RCC 7860 (cell line): ENCODE measurements at regions not wholly inside any gene's neighbourhood (a gene's known extent, or its start where the extent isn't known, plus 50 kb on each side); places are given as distances from the start of the nearest gene placed in this dataset.

Source experiments
- DNase-seq: peaks from one replicate; pipeline ENCODE4 v3.0.0-alpha.2; 2015; ENCODE audit warnings: low spot score
- FAIRE-seq: peaks from 2 replicates; lab custom pipeline; 2012; peaks lifted over from hg19 to GRCh38; lab: Jason Lieb, UNC

GRCh38 chr14:98593361-98593761, 678.6 kb downstream of the BCL11B start:
- FAIRE-seq (no peak), DNase-seq (no peak)

- no peak for FAIRE-seq
These were observed 677.8 kb downstream of the BCL11B start for GRCh38 chr14:98594156-98594555.

GRCh38 chr14:98598576-98598975, 673.4 kb downstream of the BCL11B start:
- FAIRE-seq, result no peak

More at GRCh38 chr14:98594156-98594555, 677.8 kb downstream of the BCL11B start:
- no peak for DNase-seq

GRCh38 chr14:98599082-98599481, 672.9 kb downstream of the BCL11B start:
- FAIRE-seq, result no peak
- DNase-seq, result no peak

More at GRCh38 chr14:98598576-98598975, 673.4 kb downstream of the BCL11B start:
- DNase-seq, result no peak

- DNase-seq (no peak), FAIRE-seq (no peak)
These were observed 669.0 kb downstream of the BCL11B start for GRCh38 chr14:98602983-98603382.

GRCh38 chr14:98605043-98605442, 667.0 kb downstream of the BCL11B start:
- DNase-seq (no peak), FAIRE-seq (no peak)

- DNase-seq (no peak), FAIRE-seq (no peak)
These were observed 665.9 kb downstream of the BCL11B start for GRCh38 chr14:98606041-98606640.

- DNase-seq, result no peak
- FAIRE-seq, result no peak
These were observed 665.2 kb downstream of the BCL11B start for GRCh38 chr14:98606816-98607215.

- FAIRE-seq (no peak), DNase-seq (no peak)
These were observed 664.6 kb downstream of the BCL11B start for GRCh38 chr14:98607341-98607910.

GRCh38 chr14:98608071-98609060, 663.6 kb downstream of the BCL11B start:
- FAIRE-seq, result no peak
- DNase-seq, result no peak

GRCh38 chr14:98612434-98613200, 659.4 kb downstream of the BCL11B start:
- DNase-seq (no peak), FAIRE-seq (no peak)

- DNase-seq, result no peak
- no peak for FAIRE-seq
These were observed 657.3 kb downstream of the BCL11B start for GRCh38 chr14:98614741-98615140.

- DNase-seq (no peak), FAIRE-seq (no peak)
These were observed 649.6 kb downstream of the BCL11B start for GRCh38 chr14:98622208-98623051.

GRCh38 chr14:98623788-98624415, 648.1 kb downstream of the BCL11B start:
- DNase-seq (no peak), FAIRE-seq (no peak)

GRCh38 chr14:98633380-98633779, 638.6 kb downstream of the BCL11B start:
- no peak for FAIRE-seq
- DNase-seq, result no peak

- FAIRE-seq, result no peak
These were observed 637.8 kb downstream of the BCL11B start for GRCh38 chr14:98634043-98634820.

GRCh38 chr14:98638366-98638765, 633.6 kb downstream of the BCL11B start:
- FAIRE-seq, result no peak

More at GRCh38 chr14:98634043-98634820, 637.8 kb downstream of the BCL11B start:
- no peak for DNase-seq

GRCh38 chr14:98647754-98648153, 624.2 kb downstream of the BCL11B start:
- FAIRE-seq (no peak), DNase-seq (no peak)

More at GRCh38 chr14:98638366-98638765, 633.6 kb downstream of the BCL11B start:
- no peak for DNase-seq

- no peak for FAIRE-seq
- DNase-seq, result no peak
These were observed 621.0 kb downstream of the BCL11B start for GRCh38 chr14:98651037-98651436.
